ENCODE measurements at regions not wholly inside any gene's neighbourhood (a gene's known extent, or its start where the extent isn't known, plus 50 kb on each side); places are given as distances from the start of the nearest gene placed in this dataset.

DNA sequence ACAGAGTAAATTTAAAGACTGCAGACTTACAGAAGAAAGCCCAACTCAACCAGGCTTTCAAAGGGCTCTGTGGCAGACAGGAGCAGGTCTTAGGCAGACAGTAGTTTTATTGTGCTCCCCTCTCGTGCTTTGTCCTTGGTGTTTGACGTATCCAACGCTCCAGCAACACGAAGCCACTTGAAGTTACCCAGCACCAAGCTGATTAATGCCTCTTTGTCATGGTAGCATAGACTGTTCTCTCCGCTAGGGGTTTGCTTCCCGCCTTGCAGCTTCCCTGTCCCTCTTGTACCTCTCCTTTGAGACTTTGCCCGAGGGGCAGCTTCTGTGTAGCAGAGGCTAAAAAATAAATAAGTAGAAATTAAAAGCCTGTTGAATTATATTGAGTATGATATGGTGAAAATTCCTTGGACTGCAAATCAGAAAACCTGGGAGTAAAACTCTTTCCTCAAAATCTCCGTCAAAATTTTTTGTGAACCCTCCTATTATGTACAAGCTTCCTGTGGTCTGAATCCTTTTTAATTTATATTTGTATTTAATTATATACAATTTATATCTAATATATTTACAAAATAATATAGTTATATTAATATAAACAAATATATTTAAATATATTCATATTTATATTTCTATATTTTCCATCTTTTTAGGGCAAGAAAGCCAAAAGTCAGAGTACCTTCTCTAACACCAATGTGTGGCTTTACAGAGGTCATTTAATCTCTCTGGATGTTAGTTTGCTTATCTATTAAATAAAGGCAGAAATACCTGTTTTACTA, 405.4 kb downstream of the DMAC1 start:
- no peak for DNase-seq
- ATAC-seq = no peak

GRCh38 chr9:7392148-7392547, 407.4 kb downstream of the DMAC1 start:
- no peak for ATAC-seq
- no peak for DNase-seq

DNA sequence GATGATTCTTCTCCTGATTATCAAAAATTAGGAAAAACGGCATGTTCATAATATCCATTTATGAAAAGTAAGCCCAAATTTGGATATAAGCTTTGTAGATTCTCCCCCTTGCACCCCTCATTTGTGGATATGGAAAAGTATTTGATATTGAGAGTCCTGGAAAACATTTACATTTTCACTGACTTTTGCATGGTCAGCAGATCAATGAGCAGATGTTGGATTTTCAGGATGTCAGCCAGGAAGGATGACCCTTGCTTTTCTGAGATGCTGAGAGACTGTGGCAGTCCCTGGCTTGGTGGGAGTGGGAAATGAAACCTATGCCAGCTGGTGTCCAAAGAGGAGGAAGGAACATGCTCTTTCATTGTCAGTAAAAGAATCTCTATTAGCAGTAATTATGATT, 410.8 kb downstream of the DMAC1 start:
- ATAC-seq (no peak), DNase-seq (no peak)

- DNase-seq = no peak
- ATAC-seq = no peak
These were observed 411.7 kb downstream of the DMAC1 start for GRCh38 chr9:7387840-7388239.

DNA sequence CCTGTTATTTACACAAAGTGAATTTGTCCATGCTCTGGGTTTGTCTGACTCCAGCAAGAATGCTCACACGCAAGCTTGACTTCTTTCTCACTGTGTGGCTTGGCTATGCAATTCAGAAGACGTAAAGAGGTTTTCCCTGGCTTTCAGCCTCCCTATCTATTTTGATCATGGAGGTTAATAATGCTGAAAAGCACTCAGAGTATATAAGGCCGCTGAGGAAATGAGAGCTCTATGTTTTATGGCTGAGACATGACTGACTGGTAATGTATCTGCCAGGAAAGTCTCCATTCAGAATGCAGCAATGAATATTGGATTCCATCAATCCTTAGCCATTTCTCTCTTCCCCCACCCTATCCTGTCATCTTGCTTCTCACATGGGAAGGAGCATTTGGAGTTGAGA, 417.3 kb downstream of the DMAC1 start:
- ATAC-seq (no peak), DNase-seq (no peak)

GRCh38 chr9:7377489-7377888, 422.1 kb downstream of the DMAC1 start:
- ATAC-seq = no peak

DNA sequence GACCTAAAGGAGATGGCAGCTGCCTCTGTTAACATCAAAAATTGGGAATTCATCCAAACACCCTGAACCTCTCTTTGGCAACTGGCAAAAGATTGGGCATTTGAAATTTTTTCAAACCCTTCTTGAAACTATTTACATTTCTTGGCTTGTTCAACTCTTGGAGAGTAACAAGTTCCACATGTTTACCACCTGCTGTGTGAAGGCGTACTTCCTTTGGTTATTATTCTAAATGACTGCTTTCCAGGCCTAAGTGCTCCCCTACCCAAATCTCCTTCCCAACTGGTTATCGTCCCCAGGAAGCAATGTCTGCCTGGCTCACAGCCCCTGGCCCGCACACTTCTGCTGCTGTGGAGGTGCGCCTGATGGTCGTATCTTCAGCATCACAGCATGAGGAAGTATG, 422.7 kb downstream of the DMAC1 start:
- ATAC-seq (no peak), DNase-seq (no peak)

More at GRCh38 chr9:7377489-7377888, 422.1 kb downstream of the DMAC1 start:
- DNase-seq = no peak

GRCh38 chr9:7376213-7376612, 423.4 kb downstream of the DMAC1 start:
- no peak for ATAC-seq

GRCh38 chr9:7375013-7375511, 424.5 kb downstream of the DMAC1 start:
- ATAC-seq (no peak), DNase-seq (no peak)

More at GRCh38 chr9:7376213-7376612, 423.4 kb downstream of the DMAC1 start:
- DNase-seq = no peak

DNA sequence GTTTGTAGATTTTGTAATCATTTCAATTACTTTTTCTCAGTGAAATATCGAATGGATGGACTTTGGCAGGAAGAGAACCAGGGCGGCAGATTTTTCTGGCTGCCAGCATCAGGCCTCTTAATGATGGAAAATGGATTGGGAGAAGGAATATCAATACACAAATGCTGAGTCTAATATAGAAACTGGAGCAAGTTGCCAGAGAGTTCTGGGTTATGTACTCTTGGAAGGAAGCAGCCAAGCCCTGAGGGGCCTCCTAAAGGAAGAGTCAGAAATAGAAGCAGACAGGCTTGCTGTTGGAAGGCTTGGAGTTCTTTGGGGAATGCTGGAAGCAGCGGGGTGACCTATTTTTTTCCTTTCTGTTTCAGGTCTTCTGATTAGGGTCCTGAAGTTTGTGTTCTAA, 428.6 kb downstream of the DMAC1 start:
- no peak for ATAC-seq

DNA sequence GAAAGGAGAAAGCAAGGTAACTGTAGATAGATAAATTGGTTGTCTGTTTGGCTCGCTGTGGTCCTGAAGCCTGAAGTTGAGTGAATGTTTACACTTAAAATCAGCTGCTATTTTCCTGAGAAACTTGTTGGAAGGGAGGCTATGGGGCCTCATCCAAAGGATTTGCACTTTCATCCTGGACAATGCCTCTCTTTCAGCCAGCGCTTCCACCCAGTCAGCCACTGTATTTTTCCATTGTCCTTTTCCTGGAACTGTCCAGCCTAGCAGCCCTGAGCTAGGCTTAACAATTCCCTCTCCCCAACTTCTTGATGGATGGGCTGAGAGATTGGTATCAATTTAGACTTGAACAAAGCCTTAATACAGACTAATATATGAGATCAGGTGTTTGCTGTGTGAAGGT, 429.2 kb downstream of the DMAC1 start:
- ATAC-seq = no peak
- DNase-seq = no peak

More for the DNA sequence above, 428.6 kb downstream of the DMAC1 start:
- DNase-seq = no peak

DNA sequence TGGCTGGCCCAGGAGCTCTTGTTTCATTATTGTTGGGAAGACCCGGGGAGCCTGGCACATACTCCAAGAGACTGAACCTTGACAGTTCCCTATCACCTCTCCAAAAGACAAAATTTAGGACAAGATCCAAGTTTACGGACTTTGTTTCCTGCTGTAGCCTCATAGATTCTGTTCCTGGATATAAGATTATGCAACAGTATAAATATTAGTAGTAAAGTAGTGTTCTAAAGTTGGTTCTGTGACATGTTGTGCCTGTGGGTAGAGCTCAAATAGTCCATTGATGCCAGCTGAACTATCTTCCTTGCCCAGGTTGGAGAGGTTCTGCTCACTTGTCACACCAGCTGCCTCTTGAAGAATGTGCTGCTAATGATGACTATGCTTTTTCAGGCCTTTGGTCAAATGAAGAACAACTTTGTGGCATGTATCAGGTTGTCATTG, 430.2 kb downstream of the DMAC1 start:
- no peak for ATAC-seq

DNA sequence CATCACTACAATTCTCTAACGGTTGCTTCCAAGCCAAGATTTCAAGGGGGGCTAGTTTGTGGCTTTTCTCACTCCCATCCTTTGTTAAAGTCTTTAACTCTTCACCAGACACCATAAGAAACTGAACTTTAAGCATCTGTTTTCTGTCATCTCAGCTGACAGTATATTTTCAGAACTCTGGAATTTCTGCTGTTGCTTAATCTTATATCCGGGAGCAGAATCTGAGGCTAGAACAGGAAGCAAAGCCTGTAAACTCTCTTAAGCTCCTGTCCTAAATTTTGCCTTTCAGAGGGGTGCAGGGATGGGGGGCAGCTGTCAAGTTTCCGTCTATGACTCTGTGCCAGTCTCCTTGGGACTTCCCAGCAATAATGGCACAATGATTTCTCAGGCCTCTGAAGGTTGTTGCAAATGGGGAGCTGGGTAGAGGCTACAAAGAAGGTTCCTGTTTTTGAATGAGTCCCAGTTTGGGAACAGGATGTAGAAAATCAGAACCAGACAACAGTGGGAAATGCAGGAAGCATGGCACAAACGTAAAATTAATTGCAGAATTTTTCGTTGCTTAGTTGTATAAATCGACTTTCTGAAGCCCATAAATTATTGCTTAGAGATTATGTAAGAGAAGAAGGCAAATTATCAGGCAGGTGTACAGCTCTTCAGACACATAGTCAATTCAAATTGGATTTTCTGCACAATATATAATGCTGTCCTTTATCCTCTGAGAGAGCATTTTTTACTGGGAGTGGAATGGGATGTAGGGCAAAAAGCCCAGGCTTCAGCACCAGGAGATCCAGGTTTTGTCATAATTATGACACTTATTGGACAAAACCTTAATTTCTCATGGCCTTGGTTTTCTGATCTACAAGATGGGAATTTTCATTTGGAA, 430.9 kb downstream of the DMAC1 start:
- DNase-seq (no peak), ATAC-seq (no peak)

More for the DNA sequence above, 430.2 kb downstream of the DMAC1 start:
- DNase-seq = no peak

- DNase-seq (no peak), ATAC-seq (no peak)
These were observed 431.9 kb downstream of the DMAC1 start for GRCh38 chr9:7367726-7368125.

GRCh38 chr9:7366121-7366520, 433.5 kb downstream of the DMAC1 start:
- no peak for DNase-seq
- no peak for ATAC-seq

DNA sequence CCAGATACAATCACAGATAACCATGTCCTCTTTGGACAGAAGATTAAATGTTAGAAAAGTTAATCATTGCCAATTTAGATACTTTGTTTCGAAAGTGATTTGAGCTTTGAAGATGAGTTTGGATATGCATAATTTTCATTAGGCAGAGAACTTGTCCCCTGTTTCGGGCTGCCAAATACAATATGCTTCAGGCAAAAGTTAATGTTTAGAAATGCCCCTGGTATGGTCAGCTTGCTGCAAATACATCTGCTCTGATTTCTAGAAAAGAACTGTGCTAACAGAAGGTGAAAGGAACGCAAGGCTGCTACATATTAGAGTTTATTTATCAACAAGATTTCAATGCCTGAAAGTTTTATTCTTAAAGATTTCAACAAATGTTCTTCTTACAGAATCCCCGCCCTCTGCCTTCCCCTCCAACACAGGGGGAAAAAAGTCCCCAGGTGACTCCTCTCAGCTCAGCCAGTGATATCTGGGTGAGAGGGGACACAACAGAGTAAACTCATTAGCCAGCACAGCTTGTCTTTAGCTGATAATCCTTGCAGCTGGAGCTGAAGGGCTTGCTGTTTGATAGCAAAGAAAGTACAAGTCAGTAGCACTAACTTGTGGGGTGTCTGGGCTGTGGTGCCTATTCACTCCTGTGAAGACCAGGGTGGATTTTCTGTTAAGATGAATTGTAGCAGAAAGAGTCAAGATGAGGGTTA, 435.7 kb downstream of the DMAC1 start:
- no peak for DNase-seq
- no peak for ATAC-seq

- DNase-seq (no peak), ATAC-seq (no peak)
These were observed 439.1 kb downstream of the DMAC1 start for GRCh38 chr9:7360513-7360912.

GRCh38 chr9:7358876-7359275, 440.7 kb downstream of the DMAC1 start:
- ATAC-seq (no peak), DNase-seq (no peak)

GRCh38 chr9:7354704-7355103, 444.9 kb downstream of the DMAC1 start:
- peak; percentile 40 for ATAC-seq
- DNase-seq = no peak

DNA sequence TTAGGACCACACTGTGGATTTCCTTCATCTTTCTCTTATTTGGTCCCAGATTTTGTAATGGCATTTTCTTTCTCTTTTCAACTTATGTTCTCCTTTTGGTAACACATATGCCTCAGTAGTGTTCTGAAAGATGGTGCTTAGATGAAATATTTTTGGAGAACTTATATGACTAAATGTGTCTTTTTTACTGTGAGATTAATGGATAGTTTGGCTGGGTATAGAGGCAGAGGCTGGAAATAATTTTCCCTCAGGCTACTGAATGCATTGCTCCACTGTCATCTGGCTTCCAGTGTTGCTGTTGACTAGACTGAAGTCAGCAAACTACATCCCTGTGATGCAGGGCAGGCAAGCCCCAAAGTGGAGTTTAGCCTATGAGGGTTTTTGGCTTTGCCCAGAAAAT, 450.9 kb downstream of the DMAC1 start:
- ATAC-seq = no peak
- no peak for DNase-seq

GRCh38 chr9:7347556-7347955, 452.0 kb downstream of the DMAC1 start:
- ATAC-seq (no peak), DNase-seq (no peak)

DNA sequence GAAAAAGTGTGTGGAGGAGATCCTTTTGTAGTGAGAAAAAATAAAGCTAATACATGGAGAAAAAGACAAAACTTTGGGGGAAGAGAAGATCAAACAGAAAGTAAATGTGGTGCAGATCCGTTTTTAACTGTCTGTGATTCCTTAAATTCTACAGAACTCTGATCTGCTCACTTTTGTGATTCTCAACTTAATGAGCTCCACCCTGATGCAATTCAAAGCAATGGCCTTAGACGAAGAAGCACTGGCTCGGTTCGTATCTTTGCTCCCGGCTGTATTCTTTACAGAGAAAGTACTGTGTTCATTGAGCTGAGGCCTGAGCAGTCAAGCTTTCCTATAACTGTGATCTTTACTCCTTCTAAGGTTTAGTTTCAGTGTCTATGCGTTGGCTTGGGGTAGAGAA, 453.4 kb downstream of the DMAC1 start:
- DNase-seq (no peak), ATAC-seq (no peak)

All from stimulated activated naive CD8-positive, alpha-beta T cell treated with anti-CD3 and anti-CD28 coated beads, Interleukin-15, Interleukin-2, amounts not matched to agents 100 U/mL and 50 U/mL, for 24 hours (primary cell).